RWPE1 (cell line): ENCODE measurements at regions not wholly inside any gene's neighbourhood (a gene's known extent, or its start where the extent isn't known, plus 50 kb on each side); places are given as distances from the start of the nearest gene placed in this dataset.

ENCODE experiments used
- CTCF ChIA-PET: fragments of 350-600 bp; sonication (Branson Sonifier 250); formaldehyde crosslinking; extraction: SDS; loops from one replicate; lab custom pipeline; 2021; lab: Yijun Ruan, JAX
- POLR2A ChIA-PET: fragments of 400-600 bp; formaldehyde crosslinking; extraction: SDS; loops from one replicate; lab custom pipeline; 2020; ENCODE audit warnings: antibody characterized with exemption; ENCODE audit not compliant: low non-redundant PET; lab: Yijun Ruan, JAX
- DNase-seq: peaks from one replicate; pipeline ENCODE4 v3.0.0; 2012; ENCODE audit warnings: low spot score
- H3K27ac ChIP-seq: fragments of 450-650 bp; 2 replicates; pipeline ENCODE4 v1.5.1; 2017
- TF ChIP-seq, protein P1 (sequence below): fragments of 450-650 bp; conservative IDR thresholded peaks from 2 replicates; pipeline ENCODE4 v1.5.1; 2017; ENCODE audit warnings: low read depth, mild to moderate bottlenecking

DNA sequence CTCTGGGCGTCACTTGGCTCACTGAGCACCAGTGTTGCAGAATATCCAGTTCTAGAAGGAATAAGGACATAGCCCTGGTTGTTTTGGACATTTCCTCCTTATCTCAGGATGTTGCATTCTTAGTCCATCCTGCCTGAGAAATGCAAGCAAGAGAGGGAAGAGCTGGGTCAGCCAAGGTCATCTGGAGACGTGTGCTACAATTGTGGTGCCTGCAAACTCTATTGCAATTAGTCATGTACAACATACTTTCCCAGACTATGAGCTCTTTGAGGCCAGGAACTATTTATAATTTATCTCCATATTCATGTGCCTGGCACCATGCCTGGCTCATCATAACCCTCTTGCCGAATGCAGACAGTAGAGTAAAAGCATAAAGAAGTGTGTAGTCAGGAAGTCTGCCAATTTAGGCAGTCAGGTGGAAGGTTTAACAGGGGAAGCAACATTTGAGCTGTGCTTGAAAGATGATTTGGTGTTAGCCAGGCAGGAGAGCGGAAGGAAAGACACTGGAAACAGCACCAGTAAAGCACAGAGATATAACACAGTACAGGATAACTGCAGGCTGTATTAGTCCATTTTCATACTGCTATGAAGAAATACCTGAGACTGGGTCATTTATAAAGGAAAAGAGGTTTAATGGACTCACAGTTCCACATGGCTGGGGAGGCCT, 129.4 kb upstream of the PAX6 start:
- H3K27ac ChIP-seq, result no peak overlapping the region
- ChIA-PET POLR2A (no interaction called here), CTCF (no interaction called here)
- TF ChIP-seq, protein P1, sequence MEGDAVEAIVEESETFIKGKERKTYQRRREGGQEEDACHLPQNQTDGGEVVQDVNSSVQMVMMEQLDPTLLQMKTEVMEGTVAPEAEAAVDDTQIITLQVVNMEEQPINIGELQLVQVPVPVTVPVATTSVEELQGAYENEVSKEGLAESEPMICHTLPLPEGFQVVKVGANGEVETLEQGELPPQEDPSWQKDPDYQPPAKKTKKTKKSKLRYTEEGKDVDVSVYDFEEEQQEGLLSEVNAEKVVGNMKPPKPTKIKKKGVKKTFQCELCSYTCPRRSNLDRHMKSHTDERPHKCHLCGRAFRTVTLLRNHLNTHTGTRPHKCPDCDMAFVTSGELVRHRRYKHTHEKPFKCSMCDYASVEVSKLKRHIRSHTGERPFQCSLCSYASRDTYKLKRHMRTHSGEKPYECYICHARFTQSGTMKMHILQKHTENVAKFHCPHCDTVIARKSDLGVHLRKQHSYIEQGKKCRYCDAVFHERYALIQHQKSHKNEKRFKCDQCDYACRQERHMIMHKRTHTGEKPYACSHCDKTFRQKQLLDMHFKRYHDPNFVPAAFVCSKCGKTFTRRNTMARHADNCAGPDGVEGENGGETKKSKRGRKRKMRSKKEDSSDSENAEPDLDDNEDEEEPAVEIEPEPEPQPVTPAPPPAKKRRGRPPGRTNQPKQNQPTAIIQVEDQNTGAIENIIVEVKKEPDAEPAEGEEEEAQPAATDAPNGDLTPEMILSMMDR, result no peak
- no peak for DNase-seq

DNA sequence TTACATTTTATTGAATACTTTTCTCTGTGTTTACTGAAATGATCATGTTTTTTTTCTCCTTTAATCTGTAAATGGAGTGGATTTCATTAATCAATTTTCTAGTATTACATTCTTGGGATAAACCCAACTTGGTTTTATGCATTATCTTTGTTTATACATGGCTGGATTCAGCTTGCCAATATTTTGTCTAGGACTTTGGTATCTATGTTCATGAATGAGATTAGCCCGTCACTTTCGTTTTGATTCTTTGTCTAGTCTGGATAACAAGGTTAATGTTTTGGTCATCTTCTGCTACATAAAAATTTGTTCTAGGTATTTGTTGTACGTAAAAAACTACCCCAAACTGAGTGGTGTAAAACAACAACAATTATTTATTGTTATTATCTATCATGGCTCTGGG, 127.9 kb upstream of the PAX6 start:
- POLR2A ChIA-PET, result no interaction called here
- H3K27ac ChIP-seq, result no peak overlapping the region
- TF ChIP-seq, protein P1, result no peak
- DNase-seq, result no peak
- CTCF ChIA-PET, result no interaction called here

DNA sequence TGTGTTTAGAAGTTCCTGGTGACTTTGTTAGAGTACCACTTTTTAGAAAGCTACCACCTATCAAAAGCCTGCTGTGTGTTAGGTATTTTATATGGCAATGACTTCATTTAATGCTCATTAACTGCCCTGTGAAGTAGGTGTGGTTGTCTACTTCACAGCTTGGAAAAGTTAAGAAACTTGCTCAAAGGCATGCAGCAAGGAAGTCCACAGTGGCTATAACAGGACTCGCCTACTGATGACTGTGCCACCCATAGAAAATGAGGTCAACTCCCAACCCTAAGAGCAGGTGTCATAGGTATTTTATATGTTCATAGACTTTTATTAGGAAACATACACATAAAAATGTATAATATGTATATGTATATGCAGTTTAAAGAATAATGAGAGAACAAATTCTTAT, 125.2 kb upstream of the PAX6 start:
- TF ChIP-seq, protein P1, result no peak
- no peak for DNase-seq
- CTCF ChIA-PET, result no interaction called here
- POLR2A ChIA-PET, result no interaction called here
- H3K27ac ChIP-seq, result no peak overlapping the region

DNA sequence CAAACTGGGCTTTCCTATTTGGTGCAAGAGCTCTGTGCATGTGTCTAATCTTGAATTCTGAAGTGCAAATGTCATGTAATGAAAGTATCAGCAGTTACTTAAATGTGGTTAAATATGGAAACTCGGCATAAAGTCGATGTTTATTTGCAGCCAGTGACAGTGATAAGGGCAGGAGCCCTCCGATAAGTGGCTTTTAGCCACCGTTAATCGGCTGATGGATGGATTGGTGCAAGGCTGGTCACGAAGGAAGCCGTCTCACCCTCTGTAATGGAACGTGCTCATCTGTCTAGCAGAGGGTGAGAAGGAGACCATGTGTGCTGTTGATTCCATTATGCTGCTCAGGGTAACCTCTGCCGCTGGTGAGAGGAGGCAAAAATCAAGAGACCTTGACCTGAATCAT, 121.8 kb upstream of the PAX6 start:
- TF ChIP-seq, protein P1, result no peak
- H3K27ac ChIP-seq, result no peak overlapping the region
- CTCF ChIA-PET, result no interaction called here
- POLR2A ChIA-PET, result no interaction called here
- no peak for DNase-seq

DNA sequence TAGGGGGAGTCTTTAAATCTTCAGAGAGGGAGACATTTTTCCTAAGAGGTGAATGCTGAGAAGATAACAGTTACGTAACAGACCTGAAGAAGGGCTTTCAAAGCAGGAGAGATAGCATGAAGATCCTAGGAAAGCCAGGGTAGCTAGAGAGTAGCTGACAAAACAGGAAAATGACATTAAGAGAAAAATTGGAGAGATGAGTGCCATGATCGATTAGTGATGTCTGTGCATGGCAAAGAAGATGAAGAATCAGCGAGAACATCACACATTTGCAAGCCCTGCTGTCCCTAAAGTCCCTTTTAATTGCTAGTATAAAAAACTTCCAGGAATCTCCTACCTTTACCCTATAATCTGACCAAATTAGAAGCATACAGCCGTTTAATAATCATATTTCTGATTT, 116.9 kb upstream of the PAX6 start:
- ChIA-PET CTCF (interaction anchor here (1.0 kb wide), 1 partner anchor 30 kb away, joined by 4 read pairs; no protein-coding TSS in a partner anchor), POLR2A (no interaction called here)
- H3K27ac ChIP-seq, result no peak overlapping the region
- TF ChIP-seq, protein P1, result no peak
- DNase-seq, result no peak

DNA sequence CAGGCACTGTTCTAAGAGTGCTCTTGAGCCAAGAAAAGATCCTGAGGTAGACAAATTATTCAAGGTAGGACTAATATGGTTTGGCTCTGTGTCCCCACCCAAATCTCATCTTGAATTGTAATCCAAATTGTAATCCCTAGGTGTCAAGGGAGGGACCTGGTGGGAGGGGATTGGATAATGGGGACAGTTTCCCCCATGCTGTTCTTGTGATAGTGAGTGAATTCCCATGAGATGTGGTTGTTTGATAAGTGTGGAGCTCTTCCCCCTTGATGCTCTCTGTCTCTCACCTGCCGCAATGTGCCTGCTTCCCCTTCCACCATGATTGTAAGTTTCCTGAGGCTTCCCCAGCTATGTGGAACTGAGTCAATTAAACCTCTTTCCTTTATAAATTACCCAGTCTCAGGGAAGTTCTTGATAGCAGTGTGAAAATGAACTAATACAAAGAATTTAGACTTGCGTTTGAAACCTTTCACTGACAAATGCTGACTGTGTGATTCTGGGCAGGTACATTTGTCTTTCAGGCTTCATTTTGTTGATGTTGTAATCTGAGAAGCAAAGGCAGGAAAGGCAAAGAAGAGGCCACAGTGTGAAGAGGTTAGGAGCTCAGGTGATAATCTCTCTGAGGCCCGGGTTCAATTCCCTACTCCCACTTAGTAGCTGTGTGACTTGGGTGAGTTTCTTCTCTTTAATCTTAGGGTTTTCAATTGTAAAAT, 115.8 kb upstream of the PAX6 start:
- ChIA-PET CTCF (no interaction called here), POLR2A (no interaction called here)
- DNase-seq, result no peak
- H3K27ac ChIP-seq, result no peak overlapping the region
- TF ChIP-seq, protein P1, result no peak
